Loucy (cell line): ENCODE measurements at regions not wholly inside any gene's neighbourhood (a gene's known extent, or its start where the extent isn't known, plus 50 kb on each side); places are given as distances from the start of the nearest gene placed in this dataset.
A peak's percentile ranks its signal among the peaks of the same experiment; 100 is the strongest.

Experiments used
- H2AFZ ChIP-seq: fragments of 200-600 bp; sonication (generic); 2 replicates; pipeline ENCODE4 v1.6.0; 2016; ENCODE audit warnings: antibody characterized with exemption, mild to moderate bottlenecking, low read length, moderate library complexity
- H3F3A ChIP-seq: fragments of 200-600 bp; 2 replicates; pipeline ENCODE4 v1.6.0; 2016; ENCODE audit warnings: antibody characterized with exemption, low read depth, mild to moderate bottlenecking
- H3K27me3 ChIP-seq: fragments of 200-600 bp; sonication (generic); 2 replicates; pipeline ENCODE4 v1.6.1; 2014; ENCODE audit warnings: low read length, mild to moderate bottlenecking; ENCODE audit not compliant: insufficient read depth, poor library complexity, severe bottlenecking
- H3K36me3 ChIP-seq: fragments of 200-600 bp; sonication (generic); 2 replicates; pipeline ENCODE4 v1.6.1; 2016; ENCODE audit warnings: low read length; ENCODE audit not compliant: insufficient read depth
- H3K4me1 ChIP-seq: fragments of 200-600 bp; sonication (generic); 2 replicates; pipeline ENCODE4 v1.5.1; 2014; ENCODE audit warnings: low read length, mild to moderate bottlenecking; ENCODE audit not compliant: insufficient read depth, poor library complexity, severe bottlenecking
- H3K4me2 ChIP-seq: fragments of 200-600 bp; sonication (generic); 2 replicates; pipeline ENCODE4 v1.6.0; 2014; ENCODE audit warnings: antibody characterized with exemption, low read length, low read depth, mild to moderate bottlenecking; ENCODE audit not compliant: poor library complexity, severe bottlenecking
- H3K4me3 ChIP-seq: fragments of 200-600 bp; sonication (generic); 2 replicates; pipeline ENCODE4 v1.5.1; 2014; ENCODE audit warnings: low read length, mild to moderate bottlenecking, mixed read lengths; ENCODE audit not compliant: poor library complexity, severe bottlenecking
- H3K79me2 ChIP-seq: fragments of 200-600 bp; sonication (generic); 2 replicates; pipeline ENCODE4 v1.6.1; 2014; ENCODE audit warnings: low read length; ENCODE audit not compliant: insufficient read depth
- H3K9ac ChIP-seq: fragments of 200-600 bp; sonication (generic); 2 replicates; pipeline ENCODE4 v1.6.0; 2014; ENCODE audit warnings: mild to moderate bottlenecking, low read depth, low read length, moderate library complexity; ENCODE audit not compliant: poor library complexity, severe bottlenecking
- H3K9me2 ChIP-seq: fragments of 200-600 bp; sonication (generic); replicated peaks from 2 replicates; pipeline ENCODE4 v1.6.1; 2016; ENCODE audit warnings: low read depth, low read length, mixed read lengths
- H3K9me3 ChIP-seq: fragments of 200-600 bp; sonication (generic); 2 replicates; pipeline ENCODE4 v1.6.1; 2014; ENCODE audit warnings: mild to moderate bottlenecking, antibody characterized with exemption, low read length, low read depth; ENCODE audit not compliant: insufficient read depth
- H4K20me1 ChIP-seq: fragments of 200-600 bp; sonication (generic); 2 replicates; pipeline ENCODE4 v1.6.0; 2014; ENCODE audit warnings: antibody characterized with exemption, low read length, mild to moderate bottlenecking; ENCODE audit not compliant: insufficient read depth, poor library complexity, severe bottlenecking
- CTCF ChIP-seq: fragments of 200-600 bp; sonication (generic); conservative IDR thresholded peaks from 2 replicates; pipeline ENCODE4 v1.5.1; 2014; ENCODE audit warnings: mild to moderate bottlenecking, antibody characterized with exemption, low read length
- EZH2phosphoT487 ChIP-seq: fragments of 200-600 bp; IDR thresholded peaks from 2 replicates; pipeline ENCODE4 v1.6.1; 2018; ENCODE audit warnings: antibody characterized with exemption, mild to moderate bottlenecking, moderate library complexity, borderline replicate concordance

- Histone ChIP-seq H3F3A (no peaks in the 10 kb centered on the region), H3K4me2 (no peak overlapping the region), H3K27me3 (no peaks in the 10 kb centered on the region), H3K9me3 (no peaks in the 10 kb centered on the region), H3K79me2 (no peaks in the 10 kb centered on the region), H3K4me1 (peaks cover 3% of the 10 kb centered on the region), H2AFZ (peak overlapping the region; percentile 12; the same call in 1 of the 2 replicates), H3K36me3 (no peaks in the 10 kb centered on the region), H4K20me1 (no peaks in the 10 kb centered on the region), H3K9me2 (no peaks in the 10 kb centered on the region), H3K4me3 (no peak overlapping the region), H3K9ac (no peak overlapping the region)
- TF ChIP-seq EZH2phosphoT487 (no peak), CTCF (no peak)
Observed at GRCh38 chr7:9962742-9963141, 1010.9 kb upstream of the PHF14 start.

GRCh38 chr7:9978106-9979064 is 995.3 kb upstream of the PHF14 start:
- H3K9me3 ChIP-seq = no peaks in the 10 kb centered on the region
- TF ChIP-seq EZH2phosphoT487 (no peak), CTCF (no peak)
- H3F3A ChIP-seq = peaks cover 7% of the 10 kb centered on the region; the same call in 1 of the 2 replicates
- H2AFZ ChIP-seq = no peak overlapping the region
- H3K79me2 ChIP-seq = no peaks in the 10 kb centered on the region
- no peaks in the 10 kb centered on the region for H3K36me3 ChIP-seq
- H3K9ac ChIP-seq = peak overlapping the region; percentile 69
- peaks cover 59% of the 10 kb centered on the region for H3K4me1 ChIP-seq
- H3K9me2 ChIP-seq = no peaks in the 10 kb centered on the region
- no peaks in the 10 kb centered on the region for H4K20me1 ChIP-seq
- peak overlapping the region; percentile 70 for H3K4me2 ChIP-seq
- H3K4me3 ChIP-seq = peak overlapping the region; percentile 57
- no peaks in the 10 kb centered on the region for H3K27me3 ChIP-seq

- no peaks in the 10 kb centered on the region for H3K36me3 ChIP-seq
- peaks cover 7% of the 10 kb centered on the region; the same call in 1 of the 2 replicates for H3F3A ChIP-seq
- H3K9me2 ChIP-seq = no peaks in the 10 kb centered on the region
- H3K4me3 ChIP-seq = peak overlapping the region; percentile 58
- H3K79me2 ChIP-seq = no peaks in the 10 kb centered on the region
- H3K9ac ChIP-seq = peak overlapping the region; percentile 59
- H4K20me1 ChIP-seq = no peaks in the 10 kb centered on the region
- H3K9me3 ChIP-seq = no peaks in the 10 kb centered on the region
- peaks cover 64% of the 10 kb centered on the region for H3K4me1 ChIP-seq
- no peaks in the 10 kb centered on the region for H3K27me3 ChIP-seq
- H2AFZ ChIP-seq = no peak overlapping the region
- peak overlapping the region; percentile 72 for H3K4me2 ChIP-seq
- TF ChIP-seq EZH2phosphoT487 = peak; percentile 58; the same call in 1 of the 2 replicates
- TF ChIP-seq CTCF = no peak
Observed at GRCh38 chr7:9981742-9982349, 991.8 kb upstream of the PHF14 start.
